Transverse colon (tissue), 4 donors: ENCODE measurements at regions not wholly inside any gene's neighbourhood (a gene's known extent, or its start where the extent isn't known, plus 50 kb on each side); places are given as distances from the start of the nearest gene placed in this dataset.

Experiments used
- POLR2A ChIP-seq: fragments of 450-650 bp; IDR thresholded peaks from one replicate; pipeline ENCODE4 v1.6.1; 2016; ENCODE audit warnings: antibody characterized with exemption, mild to moderate bottlenecking, moderate library complexity
- POLR2AphosphoS5 ChIP-seq, 3 donors: sonication (generic); formaldehyde crosslinking; IDR thresholded peaks; one replicate each; pipeline ENCODE4 v1.6.1; 2016; ENCODE audit warnings: antibody characterized with exemption in 3 of 3
- TF ChIP-seq, protein P1 (sequence below), 5 experiments: fragments of 200-600 bp in 3 of 5; fragments of 450-650 bp in 2 of 5; sonication (generic) in 3 of 5; IDR thresholded peaks; 1 replicate in 2 of 5; 2 replicates in 3 of 5; pipeline ENCODE4 v1.5.1; 2016 to 2017; ENCODE audit warnings: antibody characterized with exemption in 5 of 5, inconsistent platforms in 3 of 5, mild to moderate bottlenecking in 2 of 5, moderate library complexity in 1 of 5

DNA sequence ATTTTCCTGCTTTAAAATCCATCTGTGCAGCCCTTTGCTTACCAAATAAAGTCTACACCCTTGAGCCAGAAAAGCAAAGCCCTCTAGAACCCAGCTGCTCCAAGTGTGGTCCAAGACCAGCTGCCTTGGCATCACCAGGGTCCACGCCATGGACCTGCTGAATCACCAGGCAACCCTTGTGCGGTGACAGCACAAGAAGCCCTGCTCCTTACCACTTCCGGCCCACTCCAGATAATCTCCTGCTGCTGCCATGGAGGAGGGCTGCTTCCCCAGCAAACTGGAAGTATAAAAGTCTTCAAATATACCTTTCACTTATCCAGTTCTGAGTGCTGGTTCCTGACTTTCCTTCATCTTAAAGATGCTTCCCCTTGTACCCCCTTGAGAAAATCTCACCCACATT lies 106.0 kb upstream of the PKDCC start:
- TF ChIP-seq, protein P1, sequence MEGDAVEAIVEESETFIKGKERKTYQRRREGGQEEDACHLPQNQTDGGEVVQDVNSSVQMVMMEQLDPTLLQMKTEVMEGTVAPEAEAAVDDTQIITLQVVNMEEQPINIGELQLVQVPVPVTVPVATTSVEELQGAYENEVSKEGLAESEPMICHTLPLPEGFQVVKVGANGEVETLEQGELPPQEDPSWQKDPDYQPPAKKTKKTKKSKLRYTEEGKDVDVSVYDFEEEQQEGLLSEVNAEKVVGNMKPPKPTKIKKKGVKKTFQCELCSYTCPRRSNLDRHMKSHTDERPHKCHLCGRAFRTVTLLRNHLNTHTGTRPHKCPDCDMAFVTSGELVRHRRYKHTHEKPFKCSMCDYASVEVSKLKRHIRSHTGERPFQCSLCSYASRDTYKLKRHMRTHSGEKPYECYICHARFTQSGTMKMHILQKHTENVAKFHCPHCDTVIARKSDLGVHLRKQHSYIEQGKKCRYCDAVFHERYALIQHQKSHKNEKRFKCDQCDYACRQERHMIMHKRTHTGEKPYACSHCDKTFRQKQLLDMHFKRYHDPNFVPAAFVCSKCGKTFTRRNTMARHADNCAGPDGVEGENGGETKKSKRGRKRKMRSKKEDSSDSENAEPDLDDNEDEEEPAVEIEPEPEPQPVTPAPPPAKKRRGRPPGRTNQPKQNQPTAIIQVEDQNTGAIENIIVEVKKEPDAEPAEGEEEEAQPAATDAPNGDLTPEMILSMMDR (IDR thresholded peaks at IDR 0.05): no peak
- TF ChIP-seq POLR2AphosphoS5 (IDR thresholded peaks at IDR 0.05) (no peak), POLR2A (no peak)
